ENCODE measurements at regions not wholly inside any gene's neighbourhood (a gene's known extent, or its start where the extent isn't known, plus 50 kb on each side); places are given as distances from the start of the nearest gene placed in this dataset.

DNA sequence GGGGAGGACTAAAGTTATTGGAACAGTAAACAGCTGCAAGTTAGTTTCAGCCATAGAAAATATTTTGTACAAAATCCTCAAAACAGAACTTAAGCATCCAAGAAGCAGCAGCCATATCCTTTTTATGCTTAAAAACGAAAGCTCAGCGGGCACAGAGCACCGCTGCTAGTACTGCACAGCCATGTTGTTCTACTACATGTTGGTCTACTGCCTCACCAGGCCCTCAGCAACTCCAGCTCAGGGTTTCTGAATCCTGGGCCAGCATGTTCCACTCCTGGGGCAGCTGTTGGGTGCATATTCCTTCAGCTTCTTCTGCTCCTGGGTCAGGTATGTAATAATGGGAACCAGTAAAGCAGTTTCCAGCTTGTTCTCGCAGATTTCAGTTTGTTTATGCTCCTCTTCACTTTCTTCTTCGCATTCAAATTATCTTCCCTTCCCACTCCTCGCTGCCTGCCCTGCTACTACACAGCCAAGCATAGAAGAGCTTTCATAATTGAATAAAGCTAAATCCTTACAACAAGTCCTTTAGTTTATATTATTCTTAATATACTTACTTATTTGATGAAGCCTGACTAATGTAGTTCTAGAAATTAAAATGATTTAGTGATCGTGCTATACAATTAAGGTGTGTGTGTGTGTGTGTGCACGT, 820.5 kb upstream of the ATXN8OS start:
- no peak for TF ChIP-seq MYC (IDR thresholded peaks at IDR 0.05; ENCODE audit: low read depth, low read length)
- no peak for TF ChIP-seq CTCF (IDR thresholded peaks at IDR 0.05; ENCODE audit: low read depth, low read length)
- no peak for TF ChIP-seq POLR2A (IDR thresholded peaks at IDR 0.05; ENCODE audit: extremely low read depth, insufficient read length)
- TF ChIP-seq MAX (IDR thresholded peaks at IDR 0.05; ENCODE audit: low read depth, low read length): no peak
